OCI-LY7 (cell line): ENCODE measurements at regions not wholly inside any gene's neighbourhood (a gene's known extent, or its start where the extent isn't known, plus 50 kb on each side); places are given as distances from the start of the nearest gene placed in this dataset.

Experiments used
- BruUV-seq: library from RNA; stranded (reverse); fragments of 400-500 nt; replicated peaks from 2 replicates; lab custom pipeline; 2021; lab: Mats Ljungman, UMichigan
- CTCF ChIA-PET: fragments of 300-600 bp; sonication (Branson Sonifier 250); formaldehyde crosslinking; loops from one replicate; lab custom pipeline; 2022; ENCODE audit warnings: antibody characterized with exemption; ENCODE audit not compliant: unreplicated experiment; lab: Charles Lee
- POLR2A ChIA-PET: fragments of 300-600 bp; sonication (Branson Sonifier 250); formaldehyde crosslinking; loops from one replicate; lab custom pipeline; 2022; ENCODE audit warnings: antibody characterized with exemption; lab: Charles Lee
- DNase-seq: peaks from one replicate; pipeline ENCODE4 v3.0.0-alpha.2; 2015; ENCODE audit warnings: low spot score
- H2AFZ ChIP-seq: fragments of 200-600 bp; sonication (generic), shearing (Covaris generic); 2 replicates; pipeline ENCODE4 v1.6.1; 2014; ENCODE audit warnings: mild to moderate bottlenecking, antibody characterized with exemption, low read length, moderate library complexity
- H3K27ac ChIP-seq: fragments of 200-600 bp; sonication (generic); 2 replicates; pipeline ENCODE4 v1.5.1; 2014; ENCODE audit warnings: mixed run types, low read depth, mild to moderate bottlenecking, moderate library complexity, low read length, inconsistent platforms; ENCODE audit not compliant: poor library complexity, severe bottlenecking
- H3K36me3 ChIP-seq: fragments of 200-600 bp; sonication (generic); 2 replicates; pipeline ENCODE4 v1.6.1; 2014; ENCODE audit warnings: mild to moderate bottlenecking, antibody characterized with exemption, low read length, moderate library complexity, mixed read lengths; ENCODE audit not compliant: insufficient read depth
- H3K4me1 ChIP-seq: fragments of 200-600 bp; sonication (generic); 2 replicates; pipeline ENCODE4 v1.5.1; 2014; ENCODE audit warnings: mild to moderate bottlenecking, low read length; ENCODE audit not compliant: insufficient read depth, poor library complexity, severe bottlenecking
- H3K4me2 ChIP-seq: fragments of 200-600 bp; sonication (generic); 2 replicates; pipeline ENCODE4 v1.6.1; 2014; ENCODE audit warnings: mild to moderate bottlenecking, low read length
- H3K4me3 ChIP-seq: fragments of 200-600 bp; sonication (generic); 2 replicates; pipeline ENCODE4 v1.5.1; 2014; ENCODE audit warnings: mild to moderate bottlenecking, low read depth, low read length; ENCODE audit not compliant: poor library complexity, severe bottlenecking
- H3K79me2 ChIP-seq: fragments of 200-600 bp; sonication (generic); 2 replicates; pipeline ENCODE4 v1.6.1; 2016; ENCODE audit warnings: low read depth, mild to moderate bottlenecking, low read length, moderate library complexity, mixed read lengths; ENCODE audit not compliant: insufficient read depth
- H3K9me2 ChIP-seq: fragments of 200-600 bp; sonication (generic); 2 replicates; pipeline ENCODE4 v1.6.1; 2016; ENCODE audit warnings: mild to moderate bottlenecking, low read length, mixed read lengths; ENCODE audit not compliant: insufficient read depth
- H3K9me3 ChIP-seq: fragments of 200-600 bp; sonication (generic); 2 replicates; pipeline ENCODE4 v1.6.1; 2014; ENCODE audit warnings: mild to moderate bottlenecking, mixed run types, low read length, mixed read lengths
- H4K20me1 ChIP-seq: fragments of 200-600 bp; sonication (generic); 2 replicates; pipeline ENCODE4 v1.6.1; 2014; ENCODE audit warnings: mild to moderate bottlenecking, antibody characterized with exemption, low read length, moderate library complexity, mixed read lengths; ENCODE audit not compliant: insufficient read depth
- EZH2phosphoT487 ChIP-seq: fragments of 200-600 bp; sonication (generic); IDR thresholded peaks from 2 replicates; pipeline ENCODE4 v1.6.1; 2018; ENCODE audit warnings: low read depth, borderline replicate concordance, mild to moderate bottlenecking, mixed run types, antibody characterized with exemption, low read length, moderate library complexity, mixed read lengths
- intact Hi-C: fragments of 100-400 bp; cut with micrococcal nuclease; formaldehyde crosslinking; loops from one replicate; pipeline ENCODE4 v1.10.0; 2022; ENCODE audit not compliant: unreplicated experiment
- TF ChIP-seq, protein P1 (sequence below): fragments of 200-600 bp; sonication (generic); conservative IDR thresholded peaks from 2 replicates; pipeline ENCODE4 v1.5.1; 2014; ENCODE audit warnings: mild to moderate bottlenecking, antibody characterized with exemption, low read length, moderate library complexity, mixed read lengths

DNA sequence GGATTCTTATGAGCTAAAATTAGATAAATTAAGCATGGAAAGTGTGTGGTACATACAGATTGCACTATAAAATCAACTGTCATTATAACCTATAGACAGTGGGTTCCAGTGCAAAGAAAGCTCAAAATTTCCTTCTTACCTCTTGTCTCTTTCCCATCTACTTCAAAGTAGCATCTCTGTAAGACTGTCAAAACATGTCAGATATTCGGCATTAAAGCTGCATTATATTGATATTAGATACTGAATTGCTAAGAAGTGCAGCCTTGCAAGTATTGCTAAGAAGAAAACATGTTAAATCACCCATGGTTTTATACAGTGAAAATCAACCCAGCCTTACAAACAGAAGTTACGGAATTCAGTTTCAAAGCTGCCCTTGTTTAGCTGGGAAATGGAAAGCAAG is 849.8 kb upstream of the FAT3 start:
- no peak overlapping the region for H3K4me3 ChIP-seq
- no peak for TF ChIP-seq EZH2phosphoT487
- TF ChIP-seq, protein P1, sequence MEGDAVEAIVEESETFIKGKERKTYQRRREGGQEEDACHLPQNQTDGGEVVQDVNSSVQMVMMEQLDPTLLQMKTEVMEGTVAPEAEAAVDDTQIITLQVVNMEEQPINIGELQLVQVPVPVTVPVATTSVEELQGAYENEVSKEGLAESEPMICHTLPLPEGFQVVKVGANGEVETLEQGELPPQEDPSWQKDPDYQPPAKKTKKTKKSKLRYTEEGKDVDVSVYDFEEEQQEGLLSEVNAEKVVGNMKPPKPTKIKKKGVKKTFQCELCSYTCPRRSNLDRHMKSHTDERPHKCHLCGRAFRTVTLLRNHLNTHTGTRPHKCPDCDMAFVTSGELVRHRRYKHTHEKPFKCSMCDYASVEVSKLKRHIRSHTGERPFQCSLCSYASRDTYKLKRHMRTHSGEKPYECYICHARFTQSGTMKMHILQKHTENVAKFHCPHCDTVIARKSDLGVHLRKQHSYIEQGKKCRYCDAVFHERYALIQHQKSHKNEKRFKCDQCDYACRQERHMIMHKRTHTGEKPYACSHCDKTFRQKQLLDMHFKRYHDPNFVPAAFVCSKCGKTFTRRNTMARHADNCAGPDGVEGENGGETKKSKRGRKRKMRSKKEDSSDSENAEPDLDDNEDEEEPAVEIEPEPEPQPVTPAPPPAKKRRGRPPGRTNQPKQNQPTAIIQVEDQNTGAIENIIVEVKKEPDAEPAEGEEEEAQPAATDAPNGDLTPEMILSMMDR = no peak
- H3K36me3 ChIP-seq = no peaks in the 10 kb centered on the region
- BruUV-seq = no TSS peak
- no peak for DNase-seq
- POLR2A ChIA-PET = interaction anchor here (0.6 to 0.8 kb wide), 3 partner anchors 21 to 1780 kb away, joined by 3 to 5 read pairs (median 4); no protein-coding TSS in a partner anchor
- intact Hi-C loops = no loop called here
- no peak overlapping the region for H3K4me2 ChIP-seq
- H3K4me1 ChIP-seq = no peaks in the 10 kb centered on the region
- CTCF ChIA-PET = no interaction called here
- H3K79me2 ChIP-seq = no peaks in the 10 kb centered on the region
- H3K9me3 ChIP-seq = no peaks in the 10 kb centered on the region
- no peak overlapping the region for H3K27ac ChIP-seq
- H4K20me1 ChIP-seq = no peaks in the 10 kb centered on the region
- H2AFZ ChIP-seq = no peak overlapping the region
- no peaks in the 10 kb centered on the region for H3K9me2 ChIP-seq

DNA sequence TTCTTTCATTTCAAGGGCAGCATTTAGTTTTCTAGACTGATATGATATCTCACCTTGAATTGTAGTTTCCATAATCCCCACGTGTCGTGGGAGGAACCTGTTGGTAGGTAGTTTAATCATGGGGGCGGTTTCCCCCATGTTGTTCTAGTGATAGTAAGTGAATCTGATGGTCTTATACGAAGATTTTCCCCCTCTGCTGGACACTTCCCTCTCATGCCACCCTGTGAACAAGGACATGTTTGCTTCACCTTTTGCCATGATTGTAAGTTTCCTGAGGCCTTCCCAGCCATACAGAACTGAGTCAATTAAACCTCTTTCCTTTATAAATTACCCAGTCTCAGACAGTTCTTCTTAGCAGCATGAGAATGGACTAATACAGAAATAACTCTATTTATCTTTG is 851.1 kb upstream of the FAT3 start:
- Histone ChIP-seq H3K4me3 (no peak overlapping the region), H3K4me2 (no peak overlapping the region), H3K9me3 (no peaks in the 10 kb centered on the region), H4K20me1 (no peaks in the 10 kb centered on the region), H3K9me2 (no peaks in the 10 kb centered on the region), H3K4me1 (no peaks in the 10 kb centered on the region), H3K36me3 (no peaks in the 10 kb centered on the region), H3K27ac (no peak overlapping the region), H3K79me2 (no peaks in the 10 kb centered on the region), H2AFZ (no peak overlapping the region)
- POLR2A ChIA-PET = interaction anchor here (0.6 to 1.0 kb wide), 3 partner anchors 13 to 1717 kb away, joined by 3 to 4 read pairs (median 4); no protein-coding TSS in a partner anchor
- intact Hi-C loops = no loop called here
- BruUV-seq = no TSS peak
- TF ChIP-seq, protein P1 = no peak
- TF ChIP-seq EZH2phosphoT487 = no peak
- CTCF ChIA-PET = no interaction called here
- no peak for DNase-seq

DNA sequence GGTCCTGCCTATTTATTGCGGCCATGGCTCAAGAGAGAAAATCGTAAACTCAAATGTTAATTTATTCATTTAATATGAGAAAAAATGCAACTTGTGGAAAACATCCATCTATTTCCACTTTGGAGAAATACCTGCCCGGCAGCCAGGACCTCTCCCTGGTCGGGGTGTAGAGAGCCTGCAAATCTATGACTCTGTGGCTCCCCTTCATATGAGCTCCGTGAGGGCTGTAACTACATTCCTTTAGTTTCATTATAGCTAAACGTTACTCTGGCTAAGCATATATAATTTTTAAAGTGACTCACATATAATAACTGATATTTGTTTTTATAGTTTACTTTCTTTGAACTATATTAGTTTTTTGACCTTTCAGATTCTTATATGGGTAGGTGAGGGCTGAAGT is 857.8 kb upstream of the FAT3 start:
- Histone ChIP-seq H3K4me2 (no peak overlapping the region), H3K79me2 (no peaks in the 10 kb centered on the region), H4K20me1 (no peaks in the 10 kb centered on the region), H3K9me3 (no peaks in the 10 kb centered on the region), H3K36me3 (no peaks in the 10 kb centered on the region), H3K4me1 (no peaks in the 10 kb centered on the region), H3K9me2 (no peaks in the 10 kb centered on the region), H3K27ac (no peak overlapping the region), H2AFZ (no peak overlapping the region), H3K4me3 (no peak overlapping the region)
- ChIA-PET POLR2A (no interaction called here), CTCF (no interaction called here)
- no TSS peak for BruUV-seq
- intact Hi-C loops = no loop called here
- DNase-seq = no peak
- TF ChIP-seq, protein P1 = no peak
- TF ChIP-seq EZH2phosphoT487 = no peak
